IPS DF 19.7 (cell line): ENCODE measurements at regions not wholly inside any gene's neighbourhood (a gene's known extent, or its start where the extent isn't known, plus 50 kb on each side); places are given as distances from the start of the nearest gene placed in this dataset.
"Not testable (repeated sequence)": the region's sequence is repeated elsewhere in the genome, so short reads cannot be mapped to it uniquely, and the experiment has no call there.

Experiments used
- DNase-seq: peaks from one replicate; pipeline ENCODE4 v3.0.0-alpha.2; 2013; ENCODE audit warnings: low read depth, low spot score

GRCh38 chr4:63080934-63081333 lies 1328.3 kb downstream of the TECRL start:
- no peak for DNase-seq

GRCh38 chr4:63063760-63064159 lies 1345.5 kb downstream of the TECRL start:
- no peak for DNase-seq

GRCh38 chr4:63062891-63063290 lies 1346.4 kb downstream of the TECRL start:
- DNase-seq, result not testable (repeated sequence)

GRCh38 chr4:63049726-63050125 lies 1359.5 kb downstream of the TECRL start:
- no peak for DNase-seq

GRCh38 chr4:63049278-63049677 lies 1360.0 kb downstream of the TECRL start:
- DNase-seq, result no peak

GRCh38 chr4:63036159-63036866 lies 1372.9 kb downstream of the TECRL start:
- no peak for DNase-seq

GRCh38 chr4:63029380-63029779 lies 1379.9 kb downstream of the TECRL start:
- no peak for DNase-seq

GRCh38 chr4:63020661-63021060 lies 1388.6 kb downstream of the TECRL start:
- DNase-seq, result no peak

- DNase-seq, result no peak
Measured at GRCh38 chr4:63017300-63017699, 1392.0 kb downstream of the TECRL start.

- DNase-seq, result no peak
Measured at GRCh38 chr4:62970846-62971245, 1438.4 kb downstream of the TECRL start.

GRCh38 chr4:62960415-62960814 lies 1448.8 kb downstream of the TECRL start:
- DNase-seq, result no peak

GRCh38 chr4:62953752-62954151 lies 1455.5 kb downstream of the TECRL start:
- DNase-seq, result peak; percentile 15

GRCh38 chr4:62952366-62952765 lies 1456.9 kb downstream of the TECRL start:
- no peak for DNase-seq

GRCh38 chr4:62948108-62948507 lies 1461.1 kb downstream of the TECRL start:
- DNase-seq, result no peak

- DNase-seq, result no peak
Measured at GRCh38 chr4:62940229-62940628, 1469.0 kb downstream of the TECRL start.

- no peak for DNase-seq
Measured at GRCh38 chr4:62930884-62931283, 1478.4 kb downstream of the TECRL start.

- DNase-seq, result no peak
Measured at GRCh38 chr4:62928483-62928882, 1480.8 kb downstream of the TECRL start.

GRCh38 chr4:62927574-62927973 lies 1481.7 kb downstream of the TECRL start:
- no peak for DNase-seq

GRCh38 chr4:62923783-62924182 lies 1485.5 kb downstream of the TECRL start:
- DNase-seq, result no peak

- no peak for DNase-seq
Measured at GRCh38 chr4:62917649-62918048, 1491.6 kb downstream of the TECRL start.

- no peak for DNase-seq
Measured at GRCh38 chr4:62914758-62915157, 1494.5 kb downstream of the TECRL start.

GRCh38 chr4:62913065-62913464 lies 1496.2 kb downstream of the TECRL start:
- no peak for DNase-seq

- DNase-seq, result no peak
Measured at GRCh38 chr4:62912531-62912930, 1496.7 kb downstream of the TECRL start.

GRCh38 chr4:62909238-62909637 lies 1500.0 kb downstream of the TECRL start:
- DNase-seq, result no peak
